ENCODE measurements at regions not wholly inside any gene's neighbourhood (a gene's known extent, or its start where the extent isn't known, plus 50 kb on each side); places are given as distances from the start of the nearest gene placed in this dataset.

GRCh38 chrX:142576615-142577014, 371.5 kb upstream of the MAGEC2 start (continued):
- TF ChIP-seq ZNF518A (tag by site-specific recombination; conservative IDR thresholded peaks at IDR 0.05; ENCODE audit: low read depth) (no peak), ZNF324 (tag by site-specific recombination; IDR thresholded peaks at IDR 0.05) (no peak), INSM2 (tag by site-specific recombination; IDR thresholded peaks at IDR 0.05) (no peak), RBAK (tag by site-specific recombination; IDR thresholded peaks at IDR 0.05) (no peak), ZNF155 (tag by site-specific recombination; IDR thresholded peaks at IDR 0.05) (no peak), REPIN1 (tag by site-specific recombination; IDR thresholded peaks at IDR 0.05; ENCODE audit: low read depth) (no peak)

GRCh38 chrX:142549923-142550322, 344.8 kb upstream of the MAGEC2 start:
- ChIA-PET CTCF (no interaction called here), POLR2A (no interaction called here)
- H3K4me3 ChIP-seq (ENCODE audit: low read depth, low read length): no peak overlapping the region
- no peak overlapping the region for H3K27ac ChIP-seq (ENCODE audit: extremely low read depth, low read depth, low read length)
- H3K9me3 ChIP-seq (ENCODE audit: control insufficient read depth, insufficient read depth, low read depth, low read length): no peaks in the 10 kb centered on the region; the same call in none of the 2 replicates
- no peaks in the 10 kb centered on the region for H3K4me1 ChIP-seq (ENCODE audit: control insufficient read depth, insufficient read depth, low read length)
- TF ChIP-seq ZNF514 (tag by site-specific recombination; IDR thresholded peaks at IDR 0.05) (no peak), ZNF654 (tag by site-specific recombination; IDR thresholded peaks at IDR 0.05; ENCODE audit: low read depth) (no peak), ZNF488 (tag by site-specific recombination; IDR thresholded peaks at IDR 0.05) (no peak), ZNF596 (tag by site-specific recombination; IDR thresholded peaks at IDR 0.05) (no peak), ZBTB49 (tag by site-specific recombination; IDR thresholded peaks at IDR 0.05; ENCODE audit: low read depth) (no peak), ZNF704 (tag by site-specific recombination; IDR thresholded peaks at IDR 0.05) (no peak), ZNF621 (tag by site-specific recombination; IDR thresholded peaks at IDR 0.05) (no peak), ZNF791 (tag by site-specific recombination; IDR thresholded peaks at IDR 0.05) (no peak), ZNF239 (tag by site-specific recombination; IDR thresholded peaks at IDR 0.05) (no peak), SCRT1 (tag by site-specific recombination; IDR thresholded peaks at IDR 0.05; ENCODE audit: borderline replicate concordance) (no peak), REST (tag by site-specific recombination; IDR thresholded peaks at IDR 0.05) (no peak), ZNF350 (tag by site-specific recombination; IDR thresholded peaks at IDR 0.05) (no peak), ZNF18 (tag by site-specific recombination; IDR thresholded peaks at IDR 0.05) (no peak), ZNF335 (tag by site-specific recombination; conservative IDR thresholded peaks at IDR 0.05) (no peak)
- H3K36me3 ChIP-seq (ENCODE audit: control insufficient read depth in 2 of 2, insufficient read depth in 1 of 2, low read length in 2 of 2): no peaks in the 10 kb centered on the region
